HG02870 (cell line): ENCODE measurements at regions not wholly inside any gene's neighbourhood (a gene's known extent, or its start where the extent isn't known, plus 50 kb on each side); places are given as distances from the start of the nearest gene placed in this dataset.

Source experiments
- ATAC-seq: cut with Tn5 transposase; IDR thresholded peaks from one replicate; pipeline ENCODE4 v1.9.1; 2021; ENCODE audit warnings: mild to moderate bottlenecking, moderate library complexity; ENCODE audit not compliant: unreplicated experiment

DNA sequence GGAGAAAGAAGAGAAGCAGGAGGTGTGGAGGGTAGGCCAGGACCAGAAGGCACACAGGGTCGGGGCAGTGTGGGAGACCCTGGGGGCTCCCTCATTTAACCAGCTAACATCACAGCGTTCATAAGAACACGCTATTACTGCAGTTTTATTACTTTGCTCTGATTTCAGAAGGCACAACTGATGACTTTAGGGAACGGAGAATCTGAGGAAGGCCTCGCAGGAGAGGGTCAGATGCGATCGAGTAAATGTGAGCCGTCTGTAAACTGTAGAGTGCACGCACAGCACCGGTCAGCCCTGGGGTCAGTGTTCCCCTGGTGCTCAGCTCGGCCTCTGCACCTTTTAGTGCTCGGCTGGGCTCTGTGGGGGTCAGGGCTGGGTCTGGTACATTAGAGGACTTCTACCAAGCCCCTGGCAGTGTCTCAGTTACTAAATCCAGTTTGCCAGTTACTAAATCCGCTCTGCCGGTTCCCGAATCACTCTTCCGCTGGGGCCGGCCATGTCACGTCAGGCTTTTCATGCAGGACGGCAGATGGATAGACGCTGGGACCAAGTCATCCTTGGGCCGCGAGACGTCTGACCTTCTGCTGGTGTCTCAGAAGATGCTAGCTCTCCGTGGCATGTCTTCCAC is 325.9 kb downstream of the SEC14L1 start:
- no peak for ATAC-seq

DNA sequence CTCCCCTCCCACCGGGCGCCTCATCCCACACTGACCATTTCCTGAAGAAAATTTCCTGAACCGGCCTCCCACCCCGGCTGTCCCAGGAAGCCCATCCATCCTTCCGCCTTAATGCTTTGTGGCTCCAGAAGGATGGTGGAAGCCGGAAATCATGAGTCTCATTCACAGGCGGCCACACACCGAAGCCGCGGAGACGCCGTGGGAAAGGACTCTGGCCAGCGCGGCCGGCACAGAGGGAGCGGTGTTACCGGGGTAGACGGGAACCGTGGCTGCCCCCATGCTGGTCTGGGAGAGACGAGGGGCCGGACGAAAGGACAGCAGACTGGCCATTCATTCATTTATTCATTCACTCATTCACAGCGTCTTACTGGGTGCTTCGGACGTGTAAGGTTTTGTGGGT is 326.8 kb downstream of the SEC14L1 start:
- no peak for ATAC-seq

DNA sequence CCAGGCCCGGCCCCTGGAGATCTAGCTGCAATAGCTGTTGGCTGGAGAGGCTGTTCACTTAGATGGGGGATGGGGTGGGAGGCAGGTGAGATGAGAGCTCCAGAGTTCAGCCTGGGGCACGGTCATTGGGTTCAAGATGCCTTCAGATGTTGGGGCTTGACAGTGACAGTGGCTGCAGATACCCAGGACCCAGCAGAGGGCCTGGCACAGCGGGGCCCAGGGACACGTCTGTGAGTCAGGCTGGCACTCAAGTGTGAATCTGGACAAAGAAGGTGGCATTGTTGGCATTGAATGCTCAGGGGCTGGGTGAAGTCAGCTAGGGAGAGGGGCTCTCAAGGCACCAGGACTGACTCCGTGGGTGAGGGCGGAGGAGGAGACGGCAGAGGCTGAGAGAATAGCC is 328.1 kb downstream of the SEC14L1 start:
- ATAC-seq, result no peak

DNA sequence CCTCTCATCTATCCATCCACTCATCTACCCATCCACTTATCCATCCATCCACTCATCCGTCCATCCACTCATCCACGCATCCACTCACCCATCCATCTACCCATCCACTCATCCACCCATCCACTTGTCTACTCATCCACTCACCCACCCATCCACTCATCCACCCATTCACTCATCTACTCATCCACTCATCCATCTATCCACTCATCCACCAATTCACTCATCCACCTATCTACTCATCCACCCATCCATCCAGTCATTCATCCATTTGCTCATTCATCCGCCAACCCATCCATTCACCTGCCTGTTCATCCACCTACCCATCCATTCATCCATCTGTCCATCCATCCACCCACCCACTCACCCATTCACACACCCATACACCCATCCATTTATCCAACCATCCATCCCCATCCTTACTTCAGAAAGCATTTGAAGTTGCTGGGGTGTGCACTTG is 329.6 kb downstream of the SEC14L1 start:
- ATAC-seq, result no peak

DNA sequence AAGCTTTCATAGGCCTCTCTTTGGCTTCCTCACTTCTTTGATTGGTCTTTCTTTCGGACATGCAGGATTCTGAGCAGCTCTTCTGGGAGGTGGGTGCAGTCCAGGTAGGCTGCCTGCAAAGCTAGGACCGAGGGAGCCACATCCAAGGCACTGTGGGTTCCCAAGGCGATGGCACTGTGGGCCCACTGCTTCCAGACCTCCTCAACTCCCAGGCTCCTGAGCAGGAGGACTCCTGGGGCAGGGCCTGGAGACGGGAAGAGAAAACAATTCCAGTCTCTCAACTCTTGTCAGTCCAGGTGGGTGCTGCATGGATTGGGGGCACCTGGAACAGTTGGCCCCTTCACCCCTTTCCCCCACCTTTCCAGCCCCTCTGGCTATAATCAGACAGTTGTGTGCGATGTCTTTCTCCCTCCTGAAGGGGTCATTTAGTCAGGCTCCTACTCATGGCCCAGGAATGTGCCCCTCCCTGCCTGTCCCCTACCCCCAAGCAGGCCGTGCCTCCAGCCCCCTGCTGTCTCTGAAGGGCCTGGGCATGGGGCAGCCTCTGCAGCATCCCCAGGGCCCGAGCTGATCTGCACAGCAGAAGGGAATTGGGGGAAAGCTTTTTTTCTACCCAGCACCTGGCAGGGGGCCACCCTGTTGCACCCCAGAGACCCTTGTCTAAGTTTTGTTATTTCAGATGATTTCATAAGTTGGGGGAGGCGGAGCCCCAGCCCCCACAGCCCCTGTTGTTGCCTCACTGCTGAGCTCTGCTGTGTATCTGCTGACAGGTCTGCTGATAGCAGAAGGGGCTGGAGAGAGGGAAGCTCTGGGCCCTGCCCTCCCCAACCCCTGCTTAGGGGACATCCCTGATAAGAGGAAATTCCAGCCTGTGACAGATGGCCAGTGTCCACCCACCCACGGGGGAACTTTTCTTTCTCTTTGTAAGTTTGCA is 330.3 kb downstream of the SEC14L1 start:
- no peak for ATAC-seq

DNA sequence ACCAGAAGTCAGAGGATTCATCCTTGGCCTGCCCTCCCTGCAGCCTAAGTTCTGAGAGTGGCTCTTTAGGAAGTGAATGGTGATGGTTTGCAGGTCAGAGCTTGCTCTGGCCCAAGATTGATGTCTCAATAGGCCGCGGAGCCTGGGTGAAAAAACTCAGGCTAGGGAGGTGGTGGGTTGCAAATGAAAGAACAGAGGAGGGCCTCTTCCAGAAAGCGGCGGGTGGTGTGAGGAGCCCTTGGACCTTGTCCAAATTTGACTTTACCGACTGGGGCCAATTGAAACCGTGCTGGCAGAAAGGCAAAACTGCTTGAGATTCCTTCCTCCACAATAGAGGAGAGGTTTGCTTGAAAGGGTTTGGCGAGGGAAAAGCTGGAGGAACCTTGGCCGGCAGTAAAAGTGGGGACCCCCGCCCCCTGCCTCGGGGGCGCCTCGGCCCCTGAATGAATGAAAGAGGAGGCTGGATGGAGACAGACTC is 331.3 kb downstream of the SEC14L1 start:
- ATAC-seq, result no peak

DNA sequence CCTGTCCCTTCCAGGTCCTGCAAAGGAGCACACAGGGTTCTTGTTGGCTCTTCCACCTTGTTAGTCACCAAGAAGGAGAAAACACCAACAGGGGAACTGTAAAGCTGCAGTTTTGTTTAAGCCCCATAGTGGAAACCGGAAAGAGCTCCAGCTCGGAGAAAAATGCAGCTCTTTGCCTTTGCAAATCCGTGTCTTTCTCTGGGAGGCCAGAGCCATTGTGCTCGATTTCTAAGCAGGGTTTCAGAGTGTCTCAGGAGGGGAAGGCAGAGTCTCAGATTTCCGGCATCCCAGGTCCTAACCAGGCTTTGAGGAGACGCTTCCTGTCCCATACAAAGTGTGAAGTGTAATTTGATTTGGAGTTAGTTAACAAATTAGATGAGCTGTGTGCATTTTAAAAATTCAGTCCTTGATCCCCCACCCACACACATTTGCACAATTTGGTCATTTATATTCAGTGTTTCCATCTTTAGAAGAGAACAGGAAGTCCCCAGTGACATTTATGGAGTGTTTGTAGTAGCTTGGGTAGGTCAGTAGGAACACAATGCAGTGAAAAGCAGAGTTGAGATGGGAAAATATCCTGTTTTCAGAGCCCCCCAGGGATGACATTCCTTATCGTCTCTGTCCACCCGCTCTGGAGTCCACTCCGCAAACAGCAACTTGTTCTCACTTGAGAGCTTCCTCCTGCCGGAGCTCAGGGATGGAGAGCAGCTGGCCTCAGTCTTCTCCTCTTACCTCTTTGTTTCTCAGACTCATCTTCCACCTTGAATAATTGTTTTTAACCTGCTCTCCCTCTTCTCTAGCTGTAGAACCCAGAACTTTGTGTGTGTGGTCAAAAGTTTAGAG is 331.9 kb downstream of the SEC14L1 start:
- no peak for ATAC-seq

DNA sequence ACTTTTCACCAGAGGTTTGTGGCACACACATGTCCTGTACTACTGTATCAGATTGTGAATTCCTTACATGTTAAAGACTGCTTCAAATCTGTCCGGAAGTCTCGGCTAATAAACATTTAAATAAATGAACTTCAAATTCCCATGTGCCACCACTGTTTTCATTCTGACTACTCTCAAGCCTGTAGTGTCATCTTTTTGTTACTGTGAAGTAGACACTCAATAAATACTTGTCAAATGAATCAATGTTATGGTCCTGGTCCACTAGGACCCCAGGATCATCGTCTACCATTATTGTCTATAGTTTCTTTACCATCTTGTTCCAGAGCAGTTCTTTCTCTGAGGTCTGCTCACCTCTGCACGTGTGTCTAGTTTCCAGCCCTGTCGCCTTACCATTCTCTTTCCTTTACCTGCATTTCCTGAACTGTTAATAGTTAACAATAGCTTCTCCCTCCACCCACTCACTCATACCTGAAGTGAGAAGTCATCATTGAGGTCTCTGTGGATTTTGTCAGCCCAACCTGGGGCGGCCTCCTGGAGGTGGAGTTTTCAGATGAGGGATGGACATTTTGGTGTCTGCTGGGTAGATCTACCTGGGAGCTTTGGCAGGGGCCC is 333.0 kb downstream of the SEC14L1 start:
- ATAC-seq, result no peak

DNA sequence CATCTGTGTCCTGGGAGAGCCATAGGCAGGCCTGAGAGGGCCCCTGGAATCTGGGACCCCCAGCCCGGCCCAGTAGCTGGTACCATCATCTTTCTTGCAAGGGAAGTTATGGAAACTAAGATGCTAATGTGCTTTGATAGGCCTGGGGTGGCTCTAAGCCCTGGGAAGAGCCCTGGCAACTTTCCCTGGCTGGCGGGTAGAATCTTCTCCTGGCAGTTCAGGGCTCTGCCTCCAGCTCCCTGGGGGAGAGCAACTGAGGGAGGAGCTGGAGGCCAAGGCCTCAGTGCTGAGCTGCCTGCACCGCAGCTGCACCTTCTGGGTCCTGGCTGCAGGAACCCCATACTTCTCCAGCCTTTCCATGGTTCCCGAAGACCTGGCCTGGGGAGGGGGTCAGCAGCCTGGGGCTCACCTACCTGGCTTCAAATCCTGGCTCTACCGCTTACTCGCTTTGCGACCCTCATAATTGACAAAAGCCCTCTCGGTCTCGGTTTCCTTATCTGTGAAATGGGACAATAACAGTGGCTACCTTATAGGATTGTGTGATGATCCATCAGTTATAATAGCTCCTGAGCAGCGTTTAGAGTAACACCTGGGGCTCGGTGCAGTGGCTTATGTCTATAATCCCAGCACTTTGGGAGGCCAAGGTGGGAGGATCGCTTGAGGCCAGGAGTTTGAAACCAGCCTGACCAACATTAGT is 333.7 kb downstream of the SEC14L1 start:
- no peak for ATAC-seq

DNA sequence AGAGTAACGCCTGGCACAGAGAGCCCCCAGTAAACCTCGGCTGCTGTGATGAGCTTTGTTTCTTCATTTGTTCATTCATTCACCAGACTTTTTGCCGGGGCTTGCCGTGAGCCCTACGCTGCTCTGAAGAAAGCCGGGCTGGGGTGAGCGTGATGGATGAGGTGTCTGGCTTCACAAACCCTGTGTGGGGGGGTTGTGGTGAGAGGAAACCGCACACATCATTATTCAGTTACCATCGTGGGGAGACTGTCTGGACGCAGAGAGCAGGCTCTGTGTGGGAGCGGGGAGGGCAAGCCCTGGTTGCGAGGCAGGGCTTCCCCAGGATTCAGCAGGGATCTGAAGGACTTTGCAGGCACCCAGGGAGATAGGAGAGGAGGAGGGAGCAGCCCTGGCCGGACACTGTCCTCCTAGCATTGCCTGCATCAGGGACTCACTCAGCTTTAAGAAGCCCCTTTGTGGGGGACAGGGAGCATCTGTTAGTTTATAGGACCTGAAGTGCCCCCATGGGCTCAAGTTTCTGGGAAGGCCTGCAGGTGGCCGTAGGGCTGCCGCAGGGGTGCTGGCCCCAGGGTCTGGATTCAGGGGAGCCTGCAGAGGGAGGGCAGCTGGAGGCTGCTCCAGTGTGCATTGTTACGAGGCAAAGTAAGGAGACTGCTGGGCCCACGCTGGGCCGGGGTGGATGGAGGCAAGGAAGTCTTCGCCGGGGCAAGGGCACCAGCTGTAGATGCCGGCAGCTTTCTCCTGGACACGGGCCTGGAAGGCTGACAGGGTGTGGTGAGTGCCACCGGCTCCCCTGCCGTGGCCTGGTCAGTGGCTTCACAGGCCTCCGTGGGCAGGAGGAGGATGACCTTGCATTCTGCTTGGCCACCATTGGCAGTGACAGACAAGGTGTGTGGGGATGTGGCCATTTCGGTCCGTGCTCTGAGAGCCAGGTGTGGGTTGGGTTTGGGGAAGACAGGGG is 334.5 kb downstream of the SEC14L1 start:
- no peak for ATAC-seq

DNA sequence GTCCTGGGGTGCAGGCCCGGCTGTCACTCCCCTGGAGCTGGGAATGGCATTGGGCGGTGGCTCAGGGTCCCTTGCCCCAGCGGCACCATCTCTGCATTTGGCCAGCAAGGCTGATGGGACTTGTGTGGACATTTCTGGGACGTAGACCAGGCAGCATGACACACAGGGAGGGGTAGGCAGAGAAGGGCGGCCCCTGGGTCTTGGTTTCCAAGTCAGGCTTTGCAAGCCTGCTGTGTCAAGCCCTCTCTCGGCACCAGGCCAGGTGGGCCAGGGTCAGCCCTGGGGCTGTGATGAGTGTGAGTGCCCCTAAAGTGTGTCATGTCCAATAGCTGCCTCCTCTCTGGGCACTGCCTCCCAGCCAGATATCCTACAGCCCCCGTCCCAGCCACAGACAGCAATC is 335.2 kb downstream of the SEC14L1 start:
- no peak for ATAC-seq

DNA sequence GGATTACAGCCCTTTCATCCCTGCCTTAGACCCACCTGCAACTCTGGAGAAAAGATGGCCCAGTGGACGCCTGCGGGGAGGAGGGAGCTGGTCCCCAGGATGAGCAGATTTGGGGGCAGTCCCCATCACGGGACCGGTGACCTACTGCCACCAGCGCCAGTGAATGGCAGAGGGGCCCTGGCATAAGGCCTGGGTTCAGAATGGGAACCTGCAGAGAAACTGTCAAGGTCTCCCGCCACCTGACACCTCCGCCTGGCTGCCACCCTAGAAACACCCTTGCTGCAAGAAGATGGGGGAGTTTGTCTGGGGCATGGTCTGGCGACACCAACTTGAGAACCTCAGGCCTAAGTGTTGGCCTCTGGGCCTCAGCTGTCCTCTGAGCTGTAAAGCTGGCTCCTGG is 335.7 kb downstream of the SEC14L1 start:
- no peak for ATAC-seq

DNA sequence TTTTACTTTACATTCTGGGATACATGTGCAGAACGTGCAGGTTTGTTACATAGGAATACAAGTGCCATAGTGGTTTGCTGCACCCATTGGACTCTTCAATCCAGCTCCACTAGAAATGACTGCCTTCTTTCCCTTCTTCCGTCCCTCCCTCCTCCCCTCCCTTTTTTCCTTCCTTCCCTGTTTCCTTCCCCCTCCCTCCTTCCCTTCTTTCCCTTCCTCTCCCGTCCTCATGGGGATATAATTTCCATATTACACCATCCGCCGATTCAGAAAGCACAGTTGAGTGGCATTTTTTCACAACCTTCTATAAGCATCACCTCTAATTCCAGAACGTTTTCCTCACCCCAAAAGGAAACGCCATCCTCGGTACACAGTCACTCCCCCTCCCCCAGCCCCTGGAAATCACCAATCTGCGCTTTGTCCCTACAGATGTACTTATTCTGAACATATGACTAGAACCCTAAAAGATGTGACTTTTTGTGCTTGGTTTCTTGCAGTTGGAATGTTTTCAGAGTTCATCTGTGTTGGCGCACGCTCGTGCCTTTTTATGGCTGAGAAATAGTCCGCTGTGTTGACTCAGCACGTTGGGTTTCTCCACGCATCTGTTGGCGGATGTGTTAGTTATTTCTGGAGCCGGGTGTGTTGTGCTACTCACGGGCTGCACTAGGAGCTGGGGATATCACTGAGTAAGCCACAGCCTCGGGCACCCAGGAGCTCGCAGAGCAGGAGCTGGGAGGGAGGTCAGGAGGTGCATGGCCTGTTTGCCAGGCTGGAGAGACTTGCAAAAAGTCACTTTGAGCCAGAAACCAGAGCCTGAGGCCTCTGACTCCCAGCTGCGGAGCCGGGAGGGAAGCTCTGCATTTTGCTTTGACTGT is 336.4 kb downstream of the SEC14L1 start:
- ATAC-seq, result no peak

DNA sequence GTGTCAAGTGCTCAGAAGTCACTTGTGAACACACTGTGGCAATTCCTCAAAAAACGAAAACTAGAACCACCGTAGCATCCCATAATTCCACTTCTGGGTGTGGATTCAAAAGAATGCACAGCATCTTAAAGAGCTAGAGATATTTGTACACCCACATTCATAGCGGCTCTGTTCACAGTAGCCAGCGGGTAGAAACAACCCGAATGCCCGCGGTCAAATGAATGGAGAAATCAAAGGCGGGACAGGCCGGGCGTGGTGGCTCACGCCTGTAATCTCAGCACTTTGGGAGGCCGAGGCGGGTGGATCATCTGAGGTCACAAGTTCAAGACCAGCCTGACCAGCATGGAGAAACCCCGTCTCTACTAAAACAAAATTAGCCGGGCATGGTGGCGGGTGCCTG is 337.5 kb downstream of the SEC14L1 start:
- ATAC-seq, result no peak

DNA sequence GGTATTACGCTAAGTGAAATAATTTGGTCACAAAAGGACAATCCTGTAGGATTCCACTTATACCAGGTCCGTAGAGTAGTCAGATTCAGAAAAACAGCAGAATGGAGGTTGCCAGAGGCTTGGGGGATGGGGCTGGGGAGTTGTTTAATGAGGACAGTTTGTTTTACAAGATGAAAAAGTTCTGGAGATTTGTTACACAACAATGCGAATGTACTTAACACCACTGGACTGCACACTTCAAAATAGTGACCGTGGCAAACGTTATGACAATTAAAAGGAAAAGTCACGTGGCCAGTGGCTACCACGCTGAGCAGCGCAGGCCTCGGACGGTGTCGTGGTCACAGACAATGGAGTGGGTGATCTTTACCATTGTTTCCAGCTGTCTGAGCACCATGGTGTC is 338.1 kb downstream of the SEC14L1 start:
- ATAC-seq, result no peak

DNA sequence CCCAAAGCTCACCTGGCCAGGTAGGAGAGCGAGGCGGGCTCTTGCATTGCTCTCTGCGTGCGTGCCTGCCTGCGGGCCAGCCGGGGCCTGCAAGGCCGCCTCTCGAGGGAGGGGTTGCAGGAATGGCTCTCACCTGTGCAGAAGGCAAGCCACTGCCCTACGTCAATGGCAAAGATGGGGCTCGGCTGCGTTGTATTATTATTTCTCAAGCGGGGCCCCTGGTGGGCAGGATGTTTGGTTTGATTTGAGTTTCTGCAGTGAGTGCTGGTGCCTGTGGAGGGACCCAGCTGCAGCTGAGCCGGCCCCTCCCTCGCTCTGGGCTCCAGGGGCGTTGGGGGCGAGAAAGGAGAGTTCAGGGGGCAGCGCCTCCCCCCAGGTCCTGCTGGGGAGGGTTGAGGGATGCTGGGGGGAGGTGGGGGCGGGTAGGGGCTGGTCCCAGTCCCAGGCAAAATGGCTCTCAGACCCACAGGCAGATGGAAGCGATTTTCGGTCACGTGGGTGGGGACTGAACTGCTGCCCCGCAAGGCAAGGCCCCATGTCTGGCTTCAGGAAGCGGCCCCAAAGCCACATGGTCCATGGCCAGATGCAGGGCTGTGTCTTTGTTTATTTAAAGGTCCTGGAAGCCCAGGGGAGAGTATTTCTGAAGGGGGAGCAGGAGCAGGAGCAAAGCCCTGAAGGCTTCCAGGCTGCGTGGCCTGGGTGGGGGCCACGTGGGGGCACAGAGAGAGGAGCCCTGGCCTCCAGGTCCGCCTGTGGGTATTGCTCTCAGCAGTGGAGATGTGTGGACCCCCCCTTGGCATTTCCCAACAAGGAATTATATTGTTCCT is 338.8 kb downstream of the SEC14L1 start:
- no peak for ATAC-seq

DNA sequence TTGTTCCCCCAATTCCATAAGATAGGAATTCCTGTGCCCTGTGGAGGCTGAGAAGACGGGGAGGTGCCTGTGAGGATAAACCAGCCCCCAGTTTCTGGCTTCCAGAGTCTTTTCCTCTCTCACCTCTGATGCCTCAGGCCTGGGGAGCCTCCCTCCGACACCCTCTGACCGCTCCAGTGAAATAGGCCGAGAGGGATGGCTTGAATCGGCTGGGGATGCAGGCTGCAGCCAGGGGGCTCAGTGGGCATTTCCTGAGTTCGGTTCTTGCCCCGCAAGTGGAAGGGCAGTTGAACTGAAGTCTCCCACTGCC is 339.4 kb downstream of the SEC14L1 start:
- ATAC-seq, result no peak
